Stomach (tissue), 8 donors: ENCODE measurements at regions not wholly inside any gene's neighbourhood (a gene's known extent, or its start where the extent isn't known, plus 50 kb on each side); places are given as distances from the start of the nearest gene placed in this dataset.

ENCODE experiments used
- DNase-seq, 2 donors: peaks; one replicate each; pipeline versions ENCODE4 v3.0.0 to v3.0.0-alpha.2; 2013 to 2019
- H3K27ac ChIP-seq, 5 donors: fragments of 200-600 bp in 4 of 5; sonication (generic) in 4 of 5; one replicate each; pipeline ENCODE4 v1.5.1; 2013 to 2019; ENCODE audit warnings: mild to moderate bottlenecking in 1 of 5, moderate library complexity in 1 of 5
- H3K27me3 ChIP-seq, 3 donors: fragments of 200-600 bp; sonication (generic); one replicate each; pipeline ENCODE4 v1.5.1; 2017 to 2019; ENCODE audit warnings: mixed run types in 1 of 3
- H3K36me3 ChIP-seq, 4 donors: fragments of 200-600 bp; sonication (generic); 1 replicate in 3 of 4; 2 replicates in 1 of 4; pipeline ENCODE4 v1.5.1; 2016 to 2019
- H3K4me1 ChIP-seq, 4 donors: fragments of 200-600 bp; sonication (generic); one replicate each; pipeline ENCODE4 v1.5.1; 2016 to 2019
- H3K4me3 ChIP-seq, 4 donors: fragments of 200-600 bp; sonication (generic) in 3 of 4; one replicate each; pipeline ENCODE4 v1.5.1; 2016 to 2019; ENCODE audit warnings: mild to moderate bottlenecking in 1 of 4
- H3K9me3 ChIP-seq, 4 donors: fragments of 200-600 bp; sonication (generic); one replicate each; pipeline ENCODE4 v1.5.1; 2016 to 2019
- EP300 ChIP-seq: sonication (generic); formaldehyde crosslinking; IDR thresholded peaks from one replicate; pipeline ENCODE4 v1.6.1; 2017; ENCODE audit warnings: antibody characterized with exemption
- POLR2A ChIP-seq, 4 donors: fragments of 450-650 bp; IDR thresholded peaks; one replicate each; pipeline ENCODE4 v1.6.1; 2016; ENCODE audit warnings: antibody characterized with exemption in 4 of 4, control low read depth in 2 of 4, mild to moderate bottlenecking in 1 of 4, moderate library complexity in 1 of 4
- POLR2AphosphoS5 ChIP-seq, 3 donors: sonication (generic); formaldehyde crosslinking; IDR thresholded peaks; one replicate each; pipeline ENCODE4 v1.6.1; 2016; ENCODE audit warnings: antibody characterized with exemption in 3 of 3
- WGBS, 5 donors: extraction: QIAGEN DNeasy Blood & Tissue Kit in 3 of 5; methylation state at CpG; one replicate each; pipeline versions ENCODE4 v1.1.5 to v1.1.7; 2013 to 2018; 5-methylcytosine and 5-hydroxymethylcytosine counted together
- intact Hi-C: fragments of 100-400 bp; cut with DNase I; formaldehyde crosslinking; loops from one replicate; pipeline ENCODE4 v1.15.1; 2023; ENCODE audit warnings: low total_unique reads
- TF ChIP-seq, protein P1 (sequence below), 7 experiments: fragments of 450-650 bp in 4 of 7; fragments of 200-600 bp in 3 of 7; sonication (generic) in 3 of 7; IDR thresholded peaks; one replicate each; pipeline ENCODE4 v1.5.1; 2016 to 2019; ENCODE audit warnings: antibody characterized with exemption in 7 of 7, control low read depth in 2 of 7, mild to moderate bottlenecking in 1 of 7
- donor health status: healthy with polysubstance abuse.
- donor health status: Bipolar disorder and iron deficiency.
- donor health status: healthy.

DNA sequence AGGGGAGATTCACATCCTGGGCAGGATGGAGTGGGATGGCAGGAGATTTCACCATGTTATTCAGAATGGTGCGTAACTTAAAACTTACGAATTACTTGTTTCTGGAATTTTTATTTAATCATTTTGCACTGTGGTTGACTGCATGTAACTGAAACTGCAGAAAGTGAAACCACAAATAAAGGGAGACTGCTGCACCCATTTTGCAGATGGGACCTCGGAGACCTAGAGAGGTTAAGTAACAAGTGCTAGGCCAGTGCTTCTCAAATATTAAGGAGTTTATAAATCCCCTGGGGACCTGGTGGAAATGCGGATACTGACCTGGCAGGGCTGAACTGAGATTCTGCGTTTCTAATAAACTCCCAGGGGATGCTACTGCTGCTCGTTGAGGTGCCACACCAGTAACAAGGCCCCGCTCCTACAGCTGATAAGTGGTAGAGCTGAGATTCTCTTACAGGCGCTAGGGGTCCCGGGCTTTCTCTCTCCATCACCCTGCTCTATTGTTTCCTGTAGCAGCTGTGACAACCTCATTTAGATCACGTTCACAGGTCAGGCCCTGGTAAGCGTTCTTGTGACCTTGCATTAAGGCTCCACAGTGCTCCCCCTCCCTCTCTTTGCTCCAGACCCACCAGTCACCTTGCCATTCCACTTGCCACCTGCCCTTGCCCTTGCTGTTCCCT, 167.1 kb upstream of the CDH13 start:
- no peak for TF ChIP-seq POLR2A (IDR thresholded peaks at IDR 0.05)
- intact Hi-C loops = no loop called here

DNA sequence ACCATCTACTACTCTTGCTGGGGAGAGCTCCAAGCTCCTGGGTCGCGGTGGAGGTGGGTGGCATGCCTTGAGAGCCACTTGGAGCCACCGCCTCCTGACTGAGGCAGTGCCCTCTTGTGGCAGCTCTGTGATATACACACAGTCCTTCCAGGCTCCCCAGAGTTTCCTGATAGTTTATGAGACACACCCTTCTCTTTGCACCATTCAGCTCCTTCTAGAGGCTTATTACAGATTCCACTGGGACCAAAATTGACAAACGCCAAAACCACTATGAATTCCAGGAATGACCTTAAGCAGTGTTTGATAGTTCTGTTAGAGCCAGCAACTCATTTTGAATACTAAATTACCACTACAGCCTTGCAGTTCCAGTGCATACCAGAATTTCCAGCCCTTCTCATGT, 170.1 kb upstream of the CDH13 start:
- TF ChIP-seq, protein P1, sequence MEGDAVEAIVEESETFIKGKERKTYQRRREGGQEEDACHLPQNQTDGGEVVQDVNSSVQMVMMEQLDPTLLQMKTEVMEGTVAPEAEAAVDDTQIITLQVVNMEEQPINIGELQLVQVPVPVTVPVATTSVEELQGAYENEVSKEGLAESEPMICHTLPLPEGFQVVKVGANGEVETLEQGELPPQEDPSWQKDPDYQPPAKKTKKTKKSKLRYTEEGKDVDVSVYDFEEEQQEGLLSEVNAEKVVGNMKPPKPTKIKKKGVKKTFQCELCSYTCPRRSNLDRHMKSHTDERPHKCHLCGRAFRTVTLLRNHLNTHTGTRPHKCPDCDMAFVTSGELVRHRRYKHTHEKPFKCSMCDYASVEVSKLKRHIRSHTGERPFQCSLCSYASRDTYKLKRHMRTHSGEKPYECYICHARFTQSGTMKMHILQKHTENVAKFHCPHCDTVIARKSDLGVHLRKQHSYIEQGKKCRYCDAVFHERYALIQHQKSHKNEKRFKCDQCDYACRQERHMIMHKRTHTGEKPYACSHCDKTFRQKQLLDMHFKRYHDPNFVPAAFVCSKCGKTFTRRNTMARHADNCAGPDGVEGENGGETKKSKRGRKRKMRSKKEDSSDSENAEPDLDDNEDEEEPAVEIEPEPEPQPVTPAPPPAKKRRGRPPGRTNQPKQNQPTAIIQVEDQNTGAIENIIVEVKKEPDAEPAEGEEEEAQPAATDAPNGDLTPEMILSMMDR (IDR thresholded peaks at IDR 0.05) = peak in 5 of 7 experiments; percentile 23 to 73 (median 60)
- TF ChIP-seq POLR2A (IDR thresholded peaks at IDR 0.05) = no peak
- Histone ChIP-seq H3K27ac (no peak overlapping the region), H3K9me3 (no peaks in the 10 kb centered on the region), H3K36me3 (no peaks in the 10 kb centered on the region), H3K4me1 (peaks cover 0 to 5% (median 0%) of the 10 kb centered on the region in 4 donors), H3K27me3 (peaks cover 0 to 13% (median 0%) of the 10 kb centered on the region in 3 donors), H3K4me3 (no peak overlapping the region)
- DNase-seq = peak; percentile 69 to 87
- 2 to 20% (median 6%) methylated on average over 4 of the region's 4 CpGs for WGBS, 5 donors
- intact Hi-C loops = no loop called here

More for the DNA sequence above, 167.1 kb upstream of the CDH13 start:
- Histone ChIP-seq H3K4me3 (no peak overlapping the region), H3K36me3 (no peaks in the 10 kb centered on the region), H3K4me1 (peaks cover 0 to 5% (median 0%) of the 10 kb centered on the region in 4 donors), H3K27ac (no peak overlapping the region), H3K27me3 (peaks cover 0 to 12% (median 0%) of the 10 kb centered on the region in 3 donors), H3K9me3 (no peaks in the 10 kb centered on the region)
- 49 to 61% (median 55%) methylated on average over 11 of the region's 11 CpGs for WGBS, 5 donors
- no peak for DNase-seq

DNA sequence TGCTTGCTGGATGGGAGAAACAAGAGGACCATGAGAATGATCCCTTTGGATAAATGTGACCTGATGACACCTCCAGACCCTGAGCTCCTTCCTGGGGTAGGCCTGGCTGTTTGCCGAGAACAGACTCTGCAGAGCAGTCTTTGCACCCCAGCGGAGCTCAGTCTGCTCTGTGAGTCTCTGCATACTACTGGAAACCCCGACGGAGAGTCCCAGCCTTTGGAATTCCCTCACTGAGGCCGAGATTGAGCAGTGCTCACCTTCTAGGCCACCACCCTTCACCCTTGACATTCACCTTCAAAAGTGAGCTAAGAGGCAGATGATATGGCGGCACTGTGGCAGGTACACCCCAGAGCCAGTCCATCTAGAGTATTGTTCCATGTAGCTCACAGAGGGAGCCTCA, 172.2 kb upstream of the CDH13 start:
- intact Hi-C loops = no loop called here
- H3K4me3 ChIP-seq = no peak overlapping the region
- H3K4me1 ChIP-seq = no peaks in the 10 kb centered on the region
- H3K9me3 ChIP-seq = no peaks in the 10 kb centered on the region
- DNase-seq = no peak
- H3K36me3 ChIP-seq = no peaks in the 10 kb centered on the region
- H3K27ac ChIP-seq = no peak overlapping the region
- WGBS, 5 donors = 83 to 89% (median 84%) methylated on average over 6 of the region's 6 CpGs
- peaks cover 0 to 7% (median 0%) of the 10 kb centered on the region in 3 donors for H3K27me3 ChIP-seq
- TF ChIP-seq EP300 = no peak
- no peak for TF ChIP-seq POLR2A (IDR thresholded peaks at IDR 0.05)
- TF ChIP-seq POLR2AphosphoS5 (IDR thresholded peaks at IDR 0.05) = no peak
- TF ChIP-seq, protein P1 (IDR thresholded peaks at IDR 0.05) = no peak

DNA sequence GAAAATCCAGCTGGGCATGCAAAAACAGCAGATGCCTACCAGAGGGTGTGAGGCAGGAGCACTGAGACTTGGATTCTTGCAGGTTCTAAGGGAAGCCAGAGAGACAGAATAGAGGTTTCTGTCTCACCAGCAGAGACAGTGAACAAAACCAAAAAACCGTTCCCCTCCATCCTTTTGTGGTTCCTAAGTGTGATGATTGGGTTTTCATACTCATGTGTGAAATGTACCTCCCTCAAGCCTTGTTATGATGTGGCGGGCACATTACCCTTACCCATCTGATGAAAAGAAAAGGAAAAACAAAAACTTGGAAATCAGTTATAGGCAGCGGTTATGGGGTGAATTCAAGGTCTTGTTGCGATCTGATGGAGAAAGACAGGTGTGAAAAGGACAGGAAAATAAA, 172.6 kb upstream of the CDH13 start:
- Histone ChIP-seq H3K4me1 (no peaks in the 10 kb centered on the region), H3K9me3 (no peaks in the 10 kb centered on the region), H3K36me3 (no peaks in the 10 kb centered on the region), H3K27me3 (peaks cover 0 to 7% (median 0%) of the 10 kb centered on the region in 3 donors), H3K4me3 (no peak overlapping the region), H3K27ac (no peak overlapping the region)
- WGBS, 5 donors = 86 to 94% (median 92%) methylated on average over 4 of the region's 4 CpGs
- intact Hi-C loops = no loop called here
- TF ChIP-seq, protein P1 (IDR thresholded peaks at IDR 0.05) = no peak
- no peak for TF ChIP-seq EP300
- no peak for TF ChIP-seq POLR2A (IDR thresholded peaks at IDR 0.05)
- TF ChIP-seq POLR2AphosphoS5 (IDR thresholded peaks at IDR 0.05) = no peak
- DNase-seq = no peak
